ENCODE measurements at regions not wholly inside any gene's neighbourhood (a gene's known extent, or its start where the extent isn't known, plus 50 kb on each side); places are given as distances from the start of the nearest gene placed in this dataset.

- TF ChIP-seq CTCF (IDR thresholded peaks at IDR 0.05; ENCODE audit: low read depth, low read length) (no peak), EZH2phosphoT487 (IDR thresholded peaks at IDR 0.05; ENCODE audit: low read depth) (no peak)
Observed at GRCh38 chr1:222331340-222331739, 216.6 kb downstream of the HHIPL2 start.
